ENCODE measurements at regions not wholly inside any gene's neighbourhood (a gene's known extent, or its start where the extent isn't known, plus 50 kb on each side); places are given as distances from the start of the nearest gene placed in this dataset.

- no peak overlapping the region for H3K27ac ChIP-seq
- H3K36me3 ChIP-seq: no peaks in the 10 kb centered on the region
- WGBS, 2 donors: 88 to 89% methylated on average over 27 of the region's 27 CpGs
- DNase-seq (peak in 1 of 2 donors; percentile 44), ATAC-seq (ENCODE audit: low FRiP score in 2 of 2) (no peak)
- H3K4me1 ChIP-seq: no peaks in the 10 kb centered on the region
- TF ChIP-seq POLR2A (IDR thresholded peaks at IDR 0.05): no peak
- no peak for TF ChIP-seq POLR2AphosphoS5 (IDR thresholded peaks at IDR 0.05)
- no peak for TF ChIP-seq CTCF (IDR thresholded peaks at IDR 0.05)
- no peak for TF ChIP-seq EP300 (IDR thresholded peaks at IDR 0.05)
- H3K9me3 ChIP-seq: peaks cover 0 to 8% (median 0%) of the 10 kb centered on the region in 4 donors
- no peaks in the 10 kb centered on the region for H3K27me3 ChIP-seq
- no peak overlapping the region for H3K4me3 ChIP-seq
Observed at GRCh38 chr5:2866662-2867372, 115.3 kb upstream of the IRX2 start.

DNA sequence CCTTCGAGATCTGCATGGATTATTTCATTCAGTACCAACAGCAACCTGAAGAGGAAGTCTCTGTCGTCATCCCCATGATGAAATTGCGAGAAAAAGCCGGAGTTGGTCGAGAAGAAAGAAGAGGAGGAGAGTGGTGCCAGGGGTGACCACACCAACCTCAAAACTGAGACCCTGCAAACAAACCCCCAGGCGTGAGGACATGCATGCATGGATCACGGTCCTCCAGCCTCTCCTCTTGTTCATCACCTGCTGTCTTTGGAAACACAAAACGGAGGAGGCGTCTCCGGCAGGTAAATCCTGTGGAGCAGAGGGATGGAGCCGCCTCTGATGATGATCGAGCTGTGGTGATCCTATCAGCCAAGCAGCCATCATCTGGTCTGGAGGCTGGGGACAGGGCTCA lies 114.4 kb upstream of the IRX2 start:
- Histone ChIP-seq H3K9me3 (peaks cover 0 to 8% (median 0%) of the 10 kb centered on the region in 4 donors), H3K4me1 (no peaks in the 10 kb centered on the region), H3K36me3 (no peaks in the 10 kb centered on the region), H3K27ac (no peak overlapping the region), H3K4me3 (no peak overlapping the region), H3K27me3 (no peaks in the 10 kb centered on the region)
- DNase-seq: no peak
- WGBS, 2 donors: 84 to 90% methylated on average over 10 to 12 of the region's 12 CpGs
- TF ChIP-seq POLR2A (IDR thresholded peaks at IDR 0.05) (no peak), POLR2AphosphoS5 (IDR thresholded peaks at IDR 0.05) (no peak), CTCF (IDR thresholded peaks at IDR 0.05) (no peak), EP300 (IDR thresholded peaks at IDR 0.05) (no peak)
- no peak for ATAC-seq (ENCODE audit: low FRiP score in 2 of 2)

DNA sequence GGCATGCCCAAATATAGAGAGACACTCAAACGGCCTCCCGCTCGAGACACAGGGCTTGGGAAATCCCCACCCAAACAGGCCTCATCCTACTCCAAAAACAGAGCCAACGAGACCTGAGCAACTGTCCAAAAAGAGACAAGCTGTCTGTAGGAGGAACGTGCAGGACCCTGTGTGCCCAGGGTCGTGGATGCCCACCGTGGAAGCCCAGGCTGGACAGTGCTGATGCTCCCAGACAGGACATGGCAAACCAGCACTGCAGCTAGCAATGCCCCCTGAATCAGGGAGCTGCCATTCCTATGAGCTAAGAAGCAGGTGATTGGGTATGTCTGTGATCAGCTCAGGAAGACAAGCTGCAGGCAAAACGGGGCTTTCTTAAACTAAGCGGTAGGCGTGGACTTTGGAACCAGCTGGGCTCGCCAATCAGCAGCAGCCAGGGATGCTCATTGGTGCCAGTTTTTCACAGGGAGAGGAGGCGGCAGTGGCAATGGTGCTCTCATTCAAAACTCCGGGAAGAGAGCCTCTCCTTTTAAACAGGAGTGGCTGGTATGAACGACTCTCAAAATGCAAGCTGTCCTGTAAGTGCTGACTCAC lies 113.1 kb upstream of the IRX2 start:
- H3K36me3 ChIP-seq: no peaks in the 10 kb centered on the region
- peaks cover 0 to 8% (median 0%) of the 10 kb centered on the region in 4 donors for H3K9me3 ChIP-seq
- H3K4me3 ChIP-seq: no peak overlapping the region
- no peak for ATAC-seq (ENCODE audit: low FRiP score in 2 of 2)
- no peak for TF ChIP-seq POLR2A (IDR thresholded peaks at IDR 0.05)
- no peak for TF ChIP-seq POLR2AphosphoS5 (IDR thresholded peaks at IDR 0.05)
- no peak for TF ChIP-seq EP300 (IDR thresholded peaks at IDR 0.05)
- TF ChIP-seq CTCF (IDR thresholded peaks at IDR 0.05): no peak
- no peak overlapping the region for H3K27ac ChIP-seq
- H3K27me3 ChIP-seq: no peaks in the 10 kb centered on the region
- 73 to 74% methylated on average over 9 to 14 of the region's 14 CpGs for WGBS, 2 donors
- no peak for DNase-seq
- H3K4me1 ChIP-seq: no peaks in the 10 kb centered on the region

- ATAC-seq (ENCODE audit: low FRiP score in 2 of 2): no peak
- Histone ChIP-seq H3K9me3 (peaks cover 0 to 8% (median 0%) of the 10 kb centered on the region in 4 donors), H3K4me1 (no peaks in the 10 kb centered on the region), H3K36me3 (no peaks in the 10 kb centered on the region), H3K4me3 (no peak overlapping the region), H3K27ac (no peak overlapping the region), H3K27me3 (no peaks in the 10 kb centered on the region)
- WGBS, 2 donors: 67 to 87% methylated on average over 2 to 12 of the region's 16 CpGs
- TF ChIP-seq POLR2AphosphoS5 (IDR thresholded peaks at IDR 0.05) (no peak), EP300 (IDR thresholded peaks at IDR 0.05) (no peak), POLR2A (IDR thresholded peaks at IDR 0.05) (no peak), CTCF (IDR thresholded peaks at IDR 0.05) (no peak)
- no peak for DNase-seq
Observed at GRCh38 chr5:2863675-2864433, 112.4 kb upstream of the IRX2 start.
